AG09319 (cell line): ENCODE measurements at regions not wholly inside any gene's neighbourhood (a gene's known extent, or its start where the extent isn't known, plus 50 kb on each side); places are given as distances from the start of the nearest gene placed in this dataset.

ENCODE experiments used
- DNase-seq: peaks from one replicate; pipeline ENCODE4 v3.0.0-alpha.2; 2010; ENCODE audit warnings: low read depth; ENCODE audit errors: extremely low read depth
- CTCF ChIP-seq: IDR thresholded peaks from 2 replicates; pipeline ENCODE4 v1.5.1; 2011; ENCODE audit warnings: low read depth, mild to moderate bottlenecking, inconsistent platforms, low read length, moderate library complexity

GRCh38 chr5:96049398-96050272 is 88.0 kb upstream of the ELL2 start:
- TF ChIP-seq CTCF, result no peak
- no peak for DNase-seq

- no peak for TF ChIP-seq CTCF
- no peak for DNase-seq
Observed at GRCh38 chr5:96048763-96049162, 87.1 kb upstream of the ELL2 start.

GRCh38 chr5:96045888-96046287 is 84.2 kb upstream of the ELL2 start:
- no peak for DNase-seq
- no peak for TF ChIP-seq CTCF

- no peak for TF ChIP-seq CTCF
Observed at GRCh38 chr5:96043446-96043845, 81.8 kb upstream of the ELL2 start.

GRCh38 chr5:96037128-96037527 is 75.5 kb upstream of the ELL2 start:
- TF ChIP-seq CTCF, result no peak

More at GRCh38 chr5:96043446-96043845, 81.8 kb upstream of the ELL2 start:
- DNase-seq, result no peak

GRCh38 chr5:96036301-96036700 is 74.7 kb upstream of the ELL2 start:
- no peak for DNase-seq

More at GRCh38 chr5:96037128-96037527, 75.5 kb upstream of the ELL2 start:
- no peak for DNase-seq

More at GRCh38 chr5:96036301-96036700, 74.7 kb upstream of the ELL2 start:
- no peak for TF ChIP-seq CTCF
